22Rv1 (cell line): ENCODE measurements at regions not wholly inside any gene's neighbourhood (a gene's known extent, or its start where the extent isn't known, plus 50 kb on each side); places are given as distances from the start of the nearest gene placed in this dataset.

Source experiments
- H3K27ac ChIP-seq: fragments of 450-650 bp; 2 replicates; pipeline ENCODE4 v1.5.1; 2017
- ZFX ChIP-seq: fragments of 450-650 bp; IDR thresholded peaks from 2 replicates; pipeline ENCODE4 v1.6.1; 2017; ENCODE audit warnings: antibody characterized with exemption, borderline replicate concordance
- TF ChIP-seq, protein P1 (sequence below): fragments of 450-650 bp; IDR thresholded peaks from 2 replicates; pipeline ENCODE4 v1.5.1; 2017; ENCODE audit warnings: mild to moderate bottlenecking

DNA sequence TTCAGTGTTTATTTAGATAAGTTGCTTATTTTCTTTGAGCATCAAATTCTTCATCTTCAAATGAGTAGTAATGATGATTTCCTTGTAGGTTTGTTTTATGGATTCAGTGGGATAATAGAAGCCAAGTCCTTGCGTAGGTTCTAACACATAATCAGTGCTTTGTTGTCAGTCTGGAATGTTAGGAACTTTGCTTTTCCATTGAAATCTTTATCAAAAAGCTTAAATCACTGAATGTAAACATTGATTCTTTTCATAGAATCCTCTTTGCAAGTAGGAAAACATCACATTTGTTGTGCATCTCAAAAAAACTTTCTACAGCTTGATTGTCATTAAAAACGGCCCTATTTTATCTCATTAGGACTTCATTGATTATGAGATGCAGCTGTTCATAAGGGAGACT lies 490.3 kb upstream of the GOT2 start:
- no peak overlapping the region for H3K27ac ChIP-seq
- TF ChIP-seq ZFX = no peak
- TF ChIP-seq, protein P1, sequence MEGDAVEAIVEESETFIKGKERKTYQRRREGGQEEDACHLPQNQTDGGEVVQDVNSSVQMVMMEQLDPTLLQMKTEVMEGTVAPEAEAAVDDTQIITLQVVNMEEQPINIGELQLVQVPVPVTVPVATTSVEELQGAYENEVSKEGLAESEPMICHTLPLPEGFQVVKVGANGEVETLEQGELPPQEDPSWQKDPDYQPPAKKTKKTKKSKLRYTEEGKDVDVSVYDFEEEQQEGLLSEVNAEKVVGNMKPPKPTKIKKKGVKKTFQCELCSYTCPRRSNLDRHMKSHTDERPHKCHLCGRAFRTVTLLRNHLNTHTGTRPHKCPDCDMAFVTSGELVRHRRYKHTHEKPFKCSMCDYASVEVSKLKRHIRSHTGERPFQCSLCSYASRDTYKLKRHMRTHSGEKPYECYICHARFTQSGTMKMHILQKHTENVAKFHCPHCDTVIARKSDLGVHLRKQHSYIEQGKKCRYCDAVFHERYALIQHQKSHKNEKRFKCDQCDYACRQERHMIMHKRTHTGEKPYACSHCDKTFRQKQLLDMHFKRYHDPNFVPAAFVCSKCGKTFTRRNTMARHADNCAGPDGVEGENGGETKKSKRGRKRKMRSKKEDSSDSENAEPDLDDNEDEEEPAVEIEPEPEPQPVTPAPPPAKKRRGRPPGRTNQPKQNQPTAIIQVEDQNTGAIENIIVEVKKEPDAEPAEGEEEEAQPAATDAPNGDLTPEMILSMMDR = no peak

DNA sequence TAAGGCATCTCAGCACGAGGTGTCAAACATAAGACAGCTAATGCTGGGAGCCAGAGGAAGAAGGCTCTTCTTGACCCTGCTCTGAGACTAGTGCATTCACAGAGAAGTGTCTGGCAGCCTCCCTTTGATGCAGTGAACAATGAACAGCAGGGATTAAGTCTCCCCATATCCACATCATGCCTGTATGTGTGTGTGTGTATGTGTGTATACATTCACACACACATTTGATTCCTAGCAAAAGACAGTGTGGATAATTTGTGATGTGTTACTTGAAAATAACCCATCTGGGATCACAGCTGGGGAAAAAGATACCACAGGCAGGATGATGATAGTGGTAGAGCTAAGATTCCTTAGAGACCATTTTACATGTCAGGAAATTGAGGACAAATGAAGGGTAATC lies 485.9 kb upstream of the GOT2 start:
- no peak overlapping the region for H3K27ac ChIP-seq
- TF ChIP-seq, protein P1 = no peak
- TF ChIP-seq ZFX = no peak

DNA sequence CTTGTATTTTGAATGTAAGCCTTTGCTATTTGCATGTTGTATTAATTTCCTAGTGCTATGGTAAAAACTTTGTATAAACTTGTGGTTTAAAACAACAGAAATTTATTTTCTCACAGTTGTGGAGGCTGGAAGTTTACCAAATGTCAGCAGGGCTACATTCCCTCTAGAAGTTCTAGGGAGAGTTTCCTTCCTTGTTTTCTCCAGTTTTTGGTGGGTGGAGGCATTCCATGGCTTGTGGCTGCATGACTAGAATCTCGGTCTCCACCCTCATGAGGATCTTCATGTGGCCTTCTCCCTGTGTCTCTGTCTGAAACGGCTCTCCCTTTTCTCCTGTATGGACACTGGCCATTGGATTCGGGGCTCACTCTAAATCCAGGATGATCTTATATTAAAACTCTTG lies 482.2 kb upstream of the GOT2 start:
- H3K27ac ChIP-seq = no peak overlapping the region
- no peak for TF ChIP-seq ZFX
- TF ChIP-seq, protein P1 = no peak

DNA sequence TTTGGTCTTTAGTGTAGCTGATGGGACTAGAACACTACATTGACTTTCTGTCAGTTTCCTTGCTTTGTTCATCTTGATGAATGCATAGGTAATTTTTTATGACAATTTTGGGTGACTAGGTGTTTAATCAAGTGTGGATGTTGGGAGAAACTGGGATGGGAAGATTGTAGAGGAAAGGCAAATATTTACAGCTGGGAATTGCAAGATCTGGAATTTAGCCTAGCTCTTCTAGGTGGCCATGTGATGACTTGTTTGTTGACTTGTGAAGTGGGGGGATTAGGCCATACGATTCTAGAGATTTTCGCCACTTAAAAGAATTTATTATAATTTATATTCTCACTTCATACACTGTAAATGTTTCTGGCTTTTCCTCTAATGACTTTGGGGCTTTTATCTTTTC lies 480.3 kb upstream of the GOT2 start:
- H3K27ac ChIP-seq = no peak overlapping the region
- TF ChIP-seq ZFX = no peak
- TF ChIP-seq, protein P1 = no peak

DNA sequence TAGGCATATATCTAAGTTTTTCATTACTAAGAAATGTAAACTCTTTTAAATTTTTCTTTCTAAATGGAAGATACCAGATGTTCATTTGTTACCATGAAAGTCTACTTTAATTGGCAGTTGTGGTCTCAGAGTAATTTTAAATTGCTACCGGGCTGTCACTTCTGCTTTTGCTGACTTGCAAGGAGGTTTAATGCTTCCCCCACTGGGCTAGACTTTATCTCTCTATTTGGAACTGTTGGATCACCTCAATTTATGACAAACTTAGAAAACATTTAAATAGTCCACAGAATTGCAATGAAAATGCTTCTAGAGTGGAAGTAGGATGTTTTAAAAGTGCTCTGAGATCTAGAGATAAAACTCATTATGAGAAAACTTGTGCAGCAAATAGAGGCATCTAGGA lies 479.8 kb upstream of the GOT2 start:
- no peak overlapping the region for H3K27ac ChIP-seq
- TF ChIP-seq, protein P1 = no peak
- no peak for TF ChIP-seq ZFX

DNA sequence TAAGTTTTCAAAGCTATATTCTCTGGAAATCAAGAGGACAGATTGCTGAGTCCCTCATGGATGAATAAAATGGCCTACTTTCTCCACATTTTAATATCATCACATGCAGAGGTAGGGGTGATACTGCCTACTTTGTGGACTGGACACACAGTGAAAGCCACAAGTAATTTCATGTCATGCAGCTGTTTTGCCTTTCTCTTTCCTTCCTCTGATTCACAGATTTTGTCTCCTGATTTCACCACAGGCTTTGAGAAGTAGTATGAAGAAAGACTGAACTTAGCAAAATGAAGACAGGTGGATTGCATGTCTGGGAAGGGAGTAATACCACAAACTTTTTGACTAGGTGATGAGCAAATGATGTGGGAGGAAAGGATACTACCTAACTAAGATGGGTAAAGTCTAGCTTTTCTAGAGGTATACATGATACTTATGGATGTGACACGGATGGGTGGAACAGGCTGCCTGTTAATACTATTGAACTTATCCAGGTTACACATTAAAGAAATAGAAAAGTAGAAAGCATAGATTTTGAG lies 478.4 kb upstream of the GOT2 start:
- no peak overlapping the region for H3K27ac ChIP-seq
- no peak for TF ChIP-seq ZFX
- TF ChIP-seq, protein P1 = no peak

DNA sequence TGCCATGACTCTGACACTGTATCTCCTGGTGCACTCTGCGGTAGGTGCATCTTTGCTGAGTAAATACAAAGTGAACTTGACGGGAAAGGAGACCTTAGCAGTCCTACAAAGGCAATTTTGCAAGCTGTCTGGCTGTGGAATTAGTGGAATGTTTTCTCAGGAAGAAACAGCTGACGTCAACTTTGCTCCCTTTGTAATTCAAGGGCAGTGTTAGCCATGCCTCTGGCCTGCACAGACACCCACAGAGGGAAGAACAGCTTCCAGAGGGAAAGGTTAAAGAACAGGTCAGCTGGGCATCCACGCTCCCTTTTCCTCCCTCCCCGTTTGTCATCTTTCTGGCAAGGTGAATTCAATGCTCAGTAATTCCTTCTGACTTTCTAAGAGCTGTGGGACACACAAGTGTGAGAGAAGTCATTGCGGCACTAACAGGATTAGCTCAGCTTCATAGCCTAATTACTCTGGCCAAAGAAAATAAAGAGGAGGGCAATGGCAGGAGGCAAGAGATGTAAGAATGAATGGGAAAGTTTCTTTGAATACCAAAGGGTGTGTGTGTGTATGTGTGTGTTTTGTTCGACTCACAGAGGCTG lies 476.9 kb upstream of the GOT2 start:
- no peak for TF ChIP-seq ZFX
- TF ChIP-seq, protein P1 = no peak
- H3K27ac ChIP-seq = no peak overlapping the region
